NB4 (cell line): ENCODE measurements at regions not wholly inside any gene's neighbourhood (a gene's known extent, or its start where the extent isn't known, plus 50 kb on each side); places are given as distances from the start of the nearest gene placed in this dataset.

Experiments used
- CTCF ChIP-seq: IDR thresholded peaks from one replicate; pipeline ENCODE4 v1.5.1; 2012; ENCODE audit warnings: low read depth, low read length
- MAX ChIP-seq: IDR thresholded peaks from 2 replicates; pipeline ENCODE4 v1.6.1; 2011; ENCODE audit warnings: low read depth, low read length

- no peak for TF ChIP-seq MAX
- no peak for TF ChIP-seq CTCF
Observed at GRCh38 chr2:226440127-226440918, 359.3 kb downstream of the IRS1 start.
